AG04449 (cell line): ENCODE measurements at regions not wholly inside any gene's neighbourhood (a gene's known extent, or its start where the extent isn't known, plus 50 kb on each side); places are given as distances from the start of the nearest gene placed in this dataset.
"Not testable (repeated sequence)": the region's sequence is repeated elsewhere in the genome, so short reads cannot be mapped to it uniquely, and the experiment has no call there.

Source experiments
- CTCF ChIA-PET: fragments of 350-600 bp; formaldehyde crosslinking; extraction: SDS; loops from one replicate; lab custom pipeline; 2021; ENCODE audit warnings: antibody characterized with exemption; lab: Yijun Ruan, JAX
- POLR2A ChIA-PET: fragments of 400-600, 350-600 bp; formaldehyde crosslinking; extraction: SDS; loops from one replicate; lab custom pipeline; 2020; ENCODE audit warnings: antibody characterized with exemption, inconsistent platforms; lab: Yijun Ruan, JAX
- DNase-seq: peaks from one replicate; pipeline ENCODE4 v3.0.0-alpha.2; 2010; ENCODE audit warnings: low read depth, low spot score
- H3K4me3 ChIP-seq: 2 replicates; pipeline ENCODE4 v1.5.1; 2011; ENCODE audit warnings: low read depth, mild to moderate bottlenecking, control low read depth, low read length
- CTCF ChIP-seq: IDR thresholded peaks from one replicate; pipeline ENCODE4 v1.5.1; 2011; ENCODE audit warnings: mild to moderate bottlenecking, moderate library complexity, low read length, control low read depth, inconsistent platforms; ENCODE audit not compliant: insufficient read depth; ENCODE audit errors: missing control alignments

GRCh38 chr22:49701380-49702067 lies 126.1 kb downstream of the BRD1 start:
- no peak for TF ChIP-seq CTCF
- CTCF ChIA-PET, result no interaction called here
- no peak overlapping the region for H3K4me3 ChIP-seq
- no peak for DNase-seq
- POLR2A ChIA-PET, result interaction anchor here (0.5 kb wide), 1 partner anchor 13 kb away, joined by 3 read pairs; no protein-coding TSS in a partner anchor

- ChIA-PET POLR2A (no interaction called here), CTCF (no interaction called here)
- DNase-seq, result no peak
- TF ChIP-seq CTCF, result no peak
- no peak overlapping the region for H3K4me3 ChIP-seq
Observed at GRCh38 chr22:49699928-49700498, 127.7 kb downstream of the BRD1 start.

GRCh38 chr22:49699476-49699875 lies 128.2 kb downstream of the BRD1 start:
- H3K4me3 ChIP-seq, result no peak overlapping the region
- no peak for DNase-seq
- ChIA-PET CTCF (no interaction called here), POLR2A (no interaction called here)
- no peak for TF ChIP-seq CTCF

- H3K4me3 ChIP-seq, DNase-seq, POLR2A ChIA-PET, CTCF ChIA-PET: not testable (repeated sequence)
Observed at GRCh38 chr22:49698616-49699015, 129.1 kb downstream of the BRD1 start.

GRCh38 chr22:49697047-49697446 lies 130.6 kb downstream of the BRD1 start:
- CTCF ChIA-PET, result no interaction called here
- POLR2A ChIA-PET, result no interaction called here
- DNase-seq, result no peak
- no peak for TF ChIP-seq CTCF
- H3K4me3 ChIP-seq, result no peak overlapping the region

GRCh38 chr22:49694462-49695260 lies 133.0 kb downstream of the BRD1 start:
- ChIA-PET POLR2A (no interaction called here), CTCF (no interaction called here)
- no peak for DNase-seq
- H3K4me3 ChIP-seq, result no peak overlapping the region
- no peak for TF ChIP-seq CTCF
